ENCODE measurements at regions not wholly inside any gene's neighbourhood (a gene's known extent, or its start where the extent isn't known, plus 50 kb on each side); places are given as distances from the start of the nearest gene placed in this dataset.

DNA sequence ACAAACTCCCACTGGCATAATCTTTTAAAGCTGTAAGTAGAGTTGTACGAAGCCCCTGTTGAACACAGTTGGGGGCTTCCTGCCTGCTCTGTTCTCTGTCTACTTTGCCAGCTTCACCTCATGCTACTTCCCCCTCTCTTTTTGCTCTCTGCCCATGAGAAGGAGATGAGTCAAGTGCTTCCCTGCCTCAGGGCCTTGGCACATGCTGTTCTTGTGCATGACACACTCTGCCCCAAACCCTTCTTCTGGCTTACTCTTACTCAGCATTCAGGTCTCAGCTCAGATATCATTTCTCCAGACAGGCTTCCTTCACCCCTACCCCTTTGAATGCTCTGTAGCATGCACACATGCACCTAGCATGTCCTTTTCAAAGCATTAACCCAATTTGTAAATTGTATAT lies 208.8 kb downstream of the FOXD2 start:
- no peak for TF ChIP-seq CTCF (conservative IDR thresholded peaks at IDR 0.05)
- TF ChIP-seq EZH2 (IDR thresholded peaks at IDR 0.05; ENCODE audit: low read depth), result no peak
